ENCODE measurements at regions not wholly inside any gene's neighbourhood (a gene's known extent, or its start where the extent isn't known, plus 50 kb on each side); places are given as distances from the start of the nearest gene placed in this dataset.

GRCh38 chr13:106349080-106349931 is 186.2 kb downstream of the EFNB2 start:
- no peak for DNase-seq

- DNase-seq, result no peak
Measured at GRCh38 chr13:106348075-106348840, 187.2 kb downstream of the EFNB2 start.

GRCh38 chr13:106344342-106344741 is 191.1 kb downstream of the EFNB2 start:
- DNase-seq, result no peak

- no peak for DNase-seq
Measured at GRCh38 chr13:106343836-106344235, 191.6 kb downstream of the EFNB2 start.

GRCh38 chr13:106340249-106340648 is 195.2 kb downstream of the EFNB2 start:
- DNase-seq, result no peak

- no peak for DNase-seq
Measured at GRCh38 chr13:106337096-106337850, 198.2 kb downstream of the EFNB2 start.

GRCh38 chr13:106336668-106337067 is 198.8 kb downstream of the EFNB2 start:
- DNase-seq, result no peak

- DNase-seq, result no peak
Measured at GRCh38 chr13:106332621-106333020, 202.8 kb downstream of the EFNB2 start.

GRCh38 chr13:106331116-106331515 is 204.3 kb downstream of the EFNB2 start:
- DNase-seq, result no peak

GRCh38 chr13:106329941-106330340 is 205.5 kb downstream of the EFNB2 start:
- DNase-seq, result no peak

- DNase-seq, result no peak
Measured at GRCh38 chr13:106326751-106327150, 208.7 kb downstream of the EFNB2 start.

GRCh38 chr13:106324444-106324843 is 211.0 kb downstream of the EFNB2 start:
- no peak for DNase-seq

GRCh38 chr13:106322628-106323027 is 212.8 kb downstream of the EFNB2 start:
- no peak for DNase-seq

- no peak for DNase-seq
Measured at GRCh38 chr13:106318941-106319411, 216.5 kb downstream of the EFNB2 start.

GRCh38 chr13:106314417-106314816 is 221.0 kb downstream of the EFNB2 start:
- no peak for DNase-seq

- no peak for DNase-seq
Measured at GRCh38 chr13:106311004-106311403, 224.5 kb downstream of the EFNB2 start.

GRCh38 chr13:106310291-106310865 is 225.1 kb downstream of the EFNB2 start:
- no peak for DNase-seq

GRCh38 chr13:106306748-106307277 is 228.6 kb downstream of the EFNB2 start:
- DNase-seq, result no peak

- no peak for DNase-seq
Measured at GRCh38 chr13:106302843-106303242, 232.6 kb downstream of the EFNB2 start.

- DNase-seq, result no peak
Measured at GRCh38 chr13:106302011-106302410, 233.5 kb downstream of the EFNB2 start.

- DNase-seq, result no peak
Measured at GRCh38 chr13:106299621-106300020, 235.8 kb downstream of the EFNB2 start.

GRCh38 chr13:106297283-106297682 is 238.2 kb downstream of the EFNB2 start:
- DNase-seq, result no peak

- no peak for DNase-seq
Measured at GRCh38 chr13:106296723-106297122, 238.7 kb downstream of the EFNB2 start.
